Tibial artery (tissue), 4 donors: ENCODE measurements at regions not wholly inside any gene's neighbourhood (a gene's known extent, or its start where the extent isn't known, plus 50 kb on each side); places are given as distances from the start of the nearest gene placed in this dataset.

Experiments used
- DNase-seq, 2 donors: peaks; one replicate each; pipeline ENCODE4 v3.0.0-alpha.2; 2019
- H3K27ac ChIP-seq, 2 donors: fragments of 200-600 bp; sonication (generic) in 1 of 2; 1 replicate in 1 of 2; 2 replicates in 1 of 2; pipeline ENCODE4 v1.5.1; 2018 to 2019; ENCODE audit warnings: mild to moderate bottlenecking in 1 of 2
- H3K27me3 ChIP-seq, 2 donors: fragments of 200-600 bp; sonication (generic) in 1 of 2; one replicate each; pipeline versions ENCODE4 v1.5.1 to v1.6.0; 2016 to 2019
- H3K36me3 ChIP-seq, 3 donors: fragments of 200-600 bp; sonication (generic) in 2 of 3; one replicate each; pipeline ENCODE4 v1.5.1; 2016 to 2019; ENCODE audit warnings: mild to moderate bottlenecking in 2 of 3
- H3K4me1 ChIP-seq, 4 donors: fragments of 200-600 bp; sonication (generic) in 2 of 4; 1 replicate in 3 of 4; 2 replicates in 1 of 4; pipeline ENCODE4 v1.5.1; 2016 to 2019
- H3K4me3 ChIP-seq, 2 donors: fragments of 200-600 bp; sonication (generic) in 1 of 2; 1 replicate in 1 of 2; 2 replicates in 1 of 2; pipeline ENCODE4 v1.5.1; 2018 to 2019; ENCODE audit warnings: mild to moderate bottlenecking in 2 of 2
- H3K9me3 ChIP-seq, 3 donors: fragments of 200-600 bp; sonication (generic) in 1 of 3; one replicate each; pipeline ENCODE4 v1.5.1; 2016 to 2019
- CTCF ChIP-seq, 2 experiments: fragments of 200-600 bp in 1 of 2; fragments of 450-650 bp in 1 of 2; IDR thresholded peaks; one replicate each; pipeline ENCODE4 v1.5.1; 2017 to 2019; ENCODE audit warnings: antibody characterized with exemption in 2 of 2, mild to moderate bottlenecking in 1 of 2, moderate library complexity in 1 of 2
- intact Hi-C: fragments of 100-400 bp; cut with DNase I; formaldehyde crosslinking; loops from one replicate; pipeline ENCODE4 v1.15.0; 2023; ENCODE audit warnings: low total_unique reads

- no peaks in the 10 kb centered on the region for H3K9me3 ChIP-seq
- intact Hi-C loops, result no loop called here
These were observed 149.9 kb upstream of the RGS18 start for GRCh38 chr1:192008281-192008825.

GRCh38 chr1:192010406-192010805 lies 147.9 kb upstream of the RGS18 start:
- no peak for DNase-seq
- H3K4me1 ChIP-seq, result no peaks in the 10 kb centered on the region
- H3K36me3 ChIP-seq, result no peaks in the 10 kb centered on the region
- H3K9me3 ChIP-seq, result no peaks in the 10 kb centered on the region
- H3K4me3 ChIP-seq, result no peak overlapping the region
- TF ChIP-seq CTCF (IDR thresholded peaks at IDR 0.05), result no peak
- no peaks in the 10 kb centered on the region for H3K27me3 ChIP-seq
- H3K27ac ChIP-seq, result no peak overlapping the region
- intact Hi-C loops, result no loop called here

More at GRCh38 chr1:192008281-192008825, 149.9 kb upstream of the RGS18 start:
- TF ChIP-seq CTCF (IDR thresholded peaks at IDR 0.05), result no peak
- no peaks in the 10 kb centered on the region for H3K36me3 ChIP-seq
- H3K4me3 ChIP-seq, result no peak overlapping the region
- DNase-seq, result no peak
- H3K4me1 ChIP-seq, result no peaks in the 10 kb centered on the region
- no peak overlapping the region for H3K27ac ChIP-seq
- no peaks in the 10 kb centered on the region for H3K27me3 ChIP-seq

- DNase-seq, result no peak
- intact Hi-C loops, result no loop called here
These were observed 146.7 kb upstream of the RGS18 start for GRCh38 chr1:192011525-192011924.

GRCh38 chr1:192022827-192023226 lies 135.4 kb upstream of the RGS18 start:
- H3K9me3 ChIP-seq, result peaks cover 0 to 5% (median 0%) of the 10 kb centered on the region in 3 donors
- H3K4me3 ChIP-seq, result no peak overlapping the region
- intact Hi-C loops, result no loop called here
- no peaks in the 10 kb centered on the region for H3K27me3 ChIP-seq
- TF ChIP-seq CTCF (IDR thresholded peaks at IDR 0.05), result no peak
- no peaks in the 10 kb centered on the region for H3K4me1 ChIP-seq
- H3K36me3 ChIP-seq, result no peaks in the 10 kb centered on the region
- DNase-seq, result no peak
- H3K27ac ChIP-seq, result no peak overlapping the region

More at GRCh38 chr1:192011525-192011924, 146.7 kb upstream of the RGS18 start:
- H3K27me3 ChIP-seq, result no peaks in the 10 kb centered on the region
- no peak overlapping the region for H3K27ac ChIP-seq
- no peaks in the 10 kb centered on the region for H3K36me3 ChIP-seq
- no peak overlapping the region for H3K4me3 ChIP-seq
- no peaks in the 10 kb centered on the region for H3K4me1 ChIP-seq
- TF ChIP-seq CTCF (IDR thresholded peaks at IDR 0.05), result no peak
- no peaks in the 10 kb centered on the region for H3K9me3 ChIP-seq

GRCh38 chr1:192024881-192025280 lies 133.4 kb upstream of the RGS18 start:
- Histone ChIP-seq H3K9me3 (peaks cover 0 to 5% (median 0%) of the 10 kb centered on the region in 3 donors), H3K4me3 (no peak overlapping the region), H3K27ac (no peak overlapping the region), H3K36me3 (no peaks in the 10 kb centered on the region), H3K4me1 (no peaks in the 10 kb centered on the region), H3K27me3 (no peaks in the 10 kb centered on the region)
- intact Hi-C loops, result no loop called here
- DNase-seq, result no peak
- no peak for TF ChIP-seq CTCF (IDR thresholded peaks at IDR 0.05)

- intact Hi-C loops, result no loop called here
- no peak overlapping the region for H3K4me3 ChIP-seq
- no peaks in the 10 kb centered on the region for H3K36me3 ChIP-seq
- TF ChIP-seq CTCF (IDR thresholded peaks at IDR 0.05), result no peak
- no peaks in the 10 kb centered on the region for H3K9me3 ChIP-seq
- peaks cover 0 to 8% (median 0%) of the 10 kb centered on the region in 4 donors for H3K4me1 ChIP-seq
- H3K27ac ChIP-seq, result no peak overlapping the region
- H3K27me3 ChIP-seq, result no peaks in the 10 kb centered on the region
- DNase-seq, result no peak
These were observed 119.7 kb upstream of the RGS18 start for GRCh38 chr1:192038567-192038966.
